Mammary epithelial cell (primary cell): ENCODE measurements at regions not wholly inside any gene's neighbourhood (a gene's known extent, or its start where the extent isn't known, plus 50 kb on each side); places are given as distances from the start of the nearest gene placed in this dataset.

ENCODE experiments used
- EZH2 ChIP-seq: IDR thresholded peaks from 2 replicates; pipeline ENCODE4 v1.6.1; 2012; ENCODE audit warnings: low read length, inconsistent platforms, borderline replicate concordance
- TF ChIP-seq, protein P1 (sequence below), 2 donors: IDR thresholded peaks in 1 of 2; conservative IDR thresholded peaks in 1 of 2; 2 replicates each; pipeline ENCODE4 v1.5.1; 2011 to 2012; ENCODE audit warnings: inconsistent platforms in 2 of 2, low read length in 2 of 2, mild to moderate bottlenecking in 2 of 2, control low read depth in 1 of 2, low read depth in 1 of 2; ENCODE audit not compliant: insufficient read depth in 1 of 2; ENCODE audit errors: extremely low read depth in 1 of 2

DNA sequence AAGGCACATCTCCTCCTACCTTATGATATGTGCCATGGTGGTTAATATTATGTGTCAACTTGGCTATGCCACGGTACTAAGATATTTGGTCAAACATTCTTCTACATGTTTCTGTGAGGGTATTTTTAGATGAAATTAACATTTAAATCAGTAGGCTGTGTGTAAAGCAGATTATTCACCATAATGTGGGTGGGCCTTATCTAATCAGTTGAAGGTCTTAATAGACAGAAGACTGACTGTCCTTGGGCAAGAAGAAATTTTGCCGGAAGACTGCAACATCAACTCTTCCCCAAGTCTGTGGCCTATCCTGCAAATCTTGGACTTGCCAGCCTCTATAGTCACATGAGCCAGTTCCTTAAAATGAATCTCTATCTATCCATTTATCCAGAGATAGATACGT lies 380.1 kb upstream of the DDI1 start:
- TF ChIP-seq, protein P1, sequence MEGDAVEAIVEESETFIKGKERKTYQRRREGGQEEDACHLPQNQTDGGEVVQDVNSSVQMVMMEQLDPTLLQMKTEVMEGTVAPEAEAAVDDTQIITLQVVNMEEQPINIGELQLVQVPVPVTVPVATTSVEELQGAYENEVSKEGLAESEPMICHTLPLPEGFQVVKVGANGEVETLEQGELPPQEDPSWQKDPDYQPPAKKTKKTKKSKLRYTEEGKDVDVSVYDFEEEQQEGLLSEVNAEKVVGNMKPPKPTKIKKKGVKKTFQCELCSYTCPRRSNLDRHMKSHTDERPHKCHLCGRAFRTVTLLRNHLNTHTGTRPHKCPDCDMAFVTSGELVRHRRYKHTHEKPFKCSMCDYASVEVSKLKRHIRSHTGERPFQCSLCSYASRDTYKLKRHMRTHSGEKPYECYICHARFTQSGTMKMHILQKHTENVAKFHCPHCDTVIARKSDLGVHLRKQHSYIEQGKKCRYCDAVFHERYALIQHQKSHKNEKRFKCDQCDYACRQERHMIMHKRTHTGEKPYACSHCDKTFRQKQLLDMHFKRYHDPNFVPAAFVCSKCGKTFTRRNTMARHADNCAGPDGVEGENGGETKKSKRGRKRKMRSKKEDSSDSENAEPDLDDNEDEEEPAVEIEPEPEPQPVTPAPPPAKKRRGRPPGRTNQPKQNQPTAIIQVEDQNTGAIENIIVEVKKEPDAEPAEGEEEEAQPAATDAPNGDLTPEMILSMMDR (conservative IDR thresholded peaks at IDR 0.05 in 1 of 2, IDR thresholded peaks at IDR 0.05 in 1 of 2; ENCODE audit: extremely low read depth in 1 of 2, insufficient read depth in 1 of 2, low read depth in 1 of 2, low read length in 2 of 2), result no peak
- TF ChIP-seq EZH2, result no peak
